Erythroblast (primary cell): ENCODE measurements at regions not wholly inside any gene's neighbourhood (a gene's known extent, or its start where the extent isn't known, plus 50 kb on each side); places are given as distances from the start of the nearest gene placed in this dataset.

Experiments used
- GATA1 ChIP-seq: IDR thresholded peaks from 2 replicates; pipeline ENCODE4 v1.6.1; 2011; ENCODE audit warnings: low read depth, mild to moderate bottlenecking, control low read depth, low read length, moderate library complexity
- POLR2A ChIP-seq: IDR thresholded peaks from 2 replicates; pipeline ENCODE4 v1.6.1; 2011; ENCODE audit warnings: mild to moderate bottlenecking, low read length

DNA sequence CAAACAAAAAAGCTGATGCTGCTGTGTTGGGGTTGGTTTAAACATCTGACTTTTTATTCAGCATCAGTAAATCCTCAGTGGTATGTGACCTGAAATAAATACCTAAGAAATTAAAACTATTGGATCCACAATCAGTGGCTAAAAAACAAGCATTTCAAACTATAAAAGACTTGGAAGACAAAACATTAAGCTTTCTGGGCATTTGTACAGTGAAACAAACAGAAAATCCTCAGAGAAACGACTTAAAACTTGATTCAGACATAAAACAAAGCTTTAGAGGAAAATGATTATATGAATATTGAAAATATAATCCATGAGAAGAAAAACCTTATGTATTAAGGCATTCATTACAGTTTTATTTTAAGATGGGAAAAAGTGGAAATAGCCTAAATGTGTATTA, 213.3 kb upstream of the INTU start:
- no peak for TF ChIP-seq POLR2A
- no peak for TF ChIP-seq GATA1
